ENCODE measurements at regions not wholly inside any gene's neighbourhood (a gene's known extent, or its start where the extent isn't known, plus 50 kb on each side); places are given as distances from the start of the nearest gene placed in this dataset.

DNA sequence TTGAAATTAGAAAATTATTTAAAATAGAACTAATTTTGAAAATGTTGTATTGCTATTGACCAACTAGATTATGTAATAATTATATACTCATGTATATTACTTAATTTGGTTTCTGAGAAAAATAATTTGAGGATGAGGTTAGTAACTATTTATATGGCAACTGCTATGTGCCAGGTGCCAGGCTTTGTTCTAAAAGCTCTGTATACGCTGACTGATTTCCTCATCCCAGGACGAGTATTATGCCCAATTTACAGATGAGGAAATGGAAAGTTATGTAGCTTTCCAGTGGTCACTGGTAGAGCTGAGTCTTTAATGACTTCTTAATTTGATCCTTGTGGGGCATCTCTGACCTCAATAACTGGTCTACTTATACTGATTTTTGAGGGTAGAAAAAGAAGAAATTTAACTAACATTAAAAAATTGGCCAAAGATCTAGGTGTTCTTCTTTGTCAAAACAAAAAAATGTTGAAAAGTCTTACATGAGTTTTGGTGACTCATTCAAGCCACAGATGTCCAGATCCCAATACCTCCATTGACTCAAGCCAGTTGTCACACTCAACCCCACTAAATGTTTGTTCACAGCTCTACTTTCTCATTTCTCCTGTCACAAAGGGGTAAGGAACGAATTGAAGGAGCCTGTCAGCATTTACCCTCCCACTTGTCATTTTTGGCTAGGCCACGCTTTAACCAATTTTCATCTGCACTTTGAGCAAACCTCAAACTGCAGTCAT is 228.1 kb upstream of the MEF2C start:
- TF ChIP-seq, protein P1, sequence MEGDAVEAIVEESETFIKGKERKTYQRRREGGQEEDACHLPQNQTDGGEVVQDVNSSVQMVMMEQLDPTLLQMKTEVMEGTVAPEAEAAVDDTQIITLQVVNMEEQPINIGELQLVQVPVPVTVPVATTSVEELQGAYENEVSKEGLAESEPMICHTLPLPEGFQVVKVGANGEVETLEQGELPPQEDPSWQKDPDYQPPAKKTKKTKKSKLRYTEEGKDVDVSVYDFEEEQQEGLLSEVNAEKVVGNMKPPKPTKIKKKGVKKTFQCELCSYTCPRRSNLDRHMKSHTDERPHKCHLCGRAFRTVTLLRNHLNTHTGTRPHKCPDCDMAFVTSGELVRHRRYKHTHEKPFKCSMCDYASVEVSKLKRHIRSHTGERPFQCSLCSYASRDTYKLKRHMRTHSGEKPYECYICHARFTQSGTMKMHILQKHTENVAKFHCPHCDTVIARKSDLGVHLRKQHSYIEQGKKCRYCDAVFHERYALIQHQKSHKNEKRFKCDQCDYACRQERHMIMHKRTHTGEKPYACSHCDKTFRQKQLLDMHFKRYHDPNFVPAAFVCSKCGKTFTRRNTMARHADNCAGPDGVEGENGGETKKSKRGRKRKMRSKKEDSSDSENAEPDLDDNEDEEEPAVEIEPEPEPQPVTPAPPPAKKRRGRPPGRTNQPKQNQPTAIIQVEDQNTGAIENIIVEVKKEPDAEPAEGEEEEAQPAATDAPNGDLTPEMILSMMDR (IDR thresholded peaks at IDR 0.05; ENCODE audit: extremely low read depth in 1 of 2, insufficient read depth in 1 of 2, low read depth in 1 of 2, low read length in 2 of 2), result no peak
- TF ChIP-seq JUN (IDR thresholded peaks at IDR 0.05; ENCODE audit: borderline replicate concordance, insufficient read depth, insufficient read length, low read depth), result no peak
- no peak for TF ChIP-seq POLR2AphosphoS5 (IDR thresholded peaks at IDR 0.05; ENCODE audit: insufficient read depth, low read depth, low read length)
- TF ChIP-seq POLR2A (IDR thresholded peaks at IDR 0.05; ENCODE audit: low read depth, low read length), result no peak
- TF ChIP-seq, protein P2, sequence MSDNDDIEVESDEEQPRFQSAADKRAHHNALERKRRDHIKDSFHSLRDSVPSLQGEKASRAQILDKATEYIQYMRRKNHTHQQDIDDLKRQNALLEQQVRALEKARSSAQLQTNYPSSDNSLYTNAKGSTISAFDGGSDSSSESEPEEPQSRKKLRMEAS (IDR thresholded peaks at IDR 0.05; ENCODE audit: insufficient read depth, insufficient read length), result no peak

Data from endothelial cell of umbilical vein (primary cell).